GM18858 (cell line): ENCODE measurements at regions not wholly inside any gene's neighbourhood (a gene's known extent, or its start where the extent isn't known, plus 50 kb on each side); places are given as distances from the start of the nearest gene placed in this dataset.

Experiments
- ATAC-seq: cut with Tn5 transposase; IDR thresholded peaks from one replicate; pipeline ENCODE4 v1.9.1; 2021; ENCODE audit not compliant: unreplicated experiment

DNA sequence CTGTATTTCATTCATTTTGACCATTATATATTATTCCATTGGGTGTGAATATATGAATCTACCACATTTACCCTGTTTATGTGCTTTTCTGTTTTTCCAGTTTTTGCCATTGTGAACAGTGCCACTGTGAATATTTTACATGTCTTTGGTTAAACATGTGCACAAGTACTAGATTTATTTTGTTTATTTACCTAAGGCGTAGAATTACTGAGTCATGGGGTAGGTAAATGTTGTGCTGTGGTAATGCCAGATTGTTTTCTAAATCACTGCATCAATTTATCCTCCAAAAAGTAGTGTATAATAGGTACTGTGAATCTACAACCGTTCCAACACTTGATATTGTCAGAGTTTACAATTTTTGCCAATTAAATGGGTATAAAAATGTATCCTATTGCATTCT, 362.1 kb upstream of the AGTR1 start:
- ATAC-seq = no peak

DNA sequence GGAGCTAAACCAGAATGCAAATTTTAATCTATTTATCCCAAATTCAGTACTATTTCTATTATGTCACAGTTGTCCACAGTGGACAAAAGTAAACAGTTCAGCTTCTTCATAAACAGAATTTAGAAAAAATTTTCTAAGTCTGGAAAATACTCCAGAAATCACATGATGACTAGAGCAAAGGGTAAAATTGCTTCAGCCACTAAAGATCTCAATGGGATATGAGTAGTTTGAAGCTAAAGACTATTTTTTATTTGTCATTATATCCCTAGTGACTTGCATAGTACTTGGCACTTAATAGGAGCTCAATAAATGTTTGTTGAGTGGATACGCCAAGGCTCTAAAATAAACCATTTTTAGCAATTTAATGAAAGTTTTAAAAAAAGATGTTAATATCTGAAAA, 354.3 kb upstream of the AGTR1 start:
- no peak for ATAC-seq

DNA sequence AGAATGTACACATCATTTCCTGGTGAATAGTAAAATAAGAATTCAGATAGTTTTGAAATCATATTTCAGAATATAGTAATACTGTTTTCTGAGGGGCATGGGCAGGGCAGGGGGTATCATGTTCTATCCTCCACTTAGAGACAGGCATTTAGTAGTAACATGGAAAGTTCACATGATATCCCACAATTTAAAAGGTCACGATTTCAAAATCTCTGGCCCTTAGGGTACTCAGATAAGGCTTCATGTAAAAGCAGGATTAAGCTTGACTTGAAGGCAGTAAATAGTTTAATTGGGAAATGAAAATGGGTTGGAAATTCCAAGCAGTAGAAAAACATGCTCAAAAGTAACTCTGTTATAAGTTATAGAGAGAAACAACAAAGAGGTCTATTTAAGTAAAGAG, 353.2 kb upstream of the AGTR1 start:
- ATAC-seq = no peak

DNA sequence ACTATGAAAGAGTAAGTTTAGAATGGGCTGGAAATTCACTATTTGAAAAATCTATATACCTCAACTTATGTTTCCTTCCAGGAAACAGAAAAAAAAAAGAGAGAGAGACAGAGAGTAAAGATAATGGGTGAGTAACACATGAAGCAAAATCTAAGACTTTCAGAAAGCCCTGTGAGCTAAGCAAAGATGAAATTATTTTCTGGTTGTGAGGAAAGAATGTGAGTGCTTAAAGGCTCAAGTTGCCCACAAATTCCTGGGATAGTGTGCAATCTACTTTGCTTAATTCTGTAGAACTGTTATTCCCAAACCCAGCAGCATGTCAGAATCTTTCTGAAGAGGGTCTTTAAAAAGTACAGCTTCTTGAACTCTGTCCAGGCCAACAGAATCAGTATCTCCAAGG, 337.7 kb upstream of the AGTR1 start:
- ATAC-seq = no peak

DNA sequence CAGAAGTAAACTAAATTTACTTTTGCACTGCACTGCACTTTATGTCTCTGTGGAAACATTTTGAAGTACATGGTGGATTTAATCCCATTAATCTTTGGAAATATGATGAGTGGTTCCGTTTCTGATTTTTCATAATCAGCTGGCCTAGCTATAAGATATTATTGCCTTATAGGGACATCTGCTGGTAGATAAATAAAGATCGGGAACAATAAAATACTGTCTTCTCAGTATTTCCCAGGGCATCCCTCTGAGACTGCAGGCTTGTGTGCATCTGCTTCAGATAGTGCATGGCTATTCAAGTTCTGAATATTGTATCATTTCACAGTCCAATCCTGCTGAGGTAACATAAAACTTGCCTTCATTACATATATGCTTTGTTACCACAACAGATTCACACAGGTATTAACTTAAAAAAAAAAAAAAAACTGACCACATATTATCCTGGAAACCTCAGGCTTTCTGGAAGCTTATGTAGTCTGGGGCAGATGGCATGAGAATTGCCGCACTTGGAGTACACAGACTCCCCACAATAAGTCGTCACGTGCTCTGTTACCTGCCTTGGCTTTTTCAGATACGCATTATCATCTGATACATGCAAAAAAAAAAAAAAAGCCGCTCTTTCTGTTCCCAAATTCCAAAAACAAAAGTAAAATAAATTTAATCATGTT, 330.8 kb upstream of the AGTR1 start:
- ATAC-seq = no peak

DNA sequence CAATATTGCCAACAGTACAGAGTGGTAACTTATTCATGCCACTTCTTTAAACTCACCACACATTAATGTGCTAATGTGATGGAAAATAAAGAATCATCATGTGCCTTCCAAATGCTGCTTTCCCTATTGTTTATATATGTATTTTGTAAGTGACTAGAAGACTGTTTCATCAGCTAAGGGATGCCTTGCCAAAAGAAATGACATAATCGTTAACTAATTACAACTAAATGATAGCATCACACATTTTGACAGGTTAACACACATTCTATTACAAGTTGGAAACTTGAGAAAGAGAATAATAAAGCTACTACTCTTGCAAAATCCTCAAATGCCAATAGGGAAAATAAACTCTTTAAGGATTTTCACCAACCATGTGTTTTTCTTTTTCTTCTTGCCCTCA, 329.9 kb upstream of the AGTR1 start:
- no peak for ATAC-seq

DNA sequence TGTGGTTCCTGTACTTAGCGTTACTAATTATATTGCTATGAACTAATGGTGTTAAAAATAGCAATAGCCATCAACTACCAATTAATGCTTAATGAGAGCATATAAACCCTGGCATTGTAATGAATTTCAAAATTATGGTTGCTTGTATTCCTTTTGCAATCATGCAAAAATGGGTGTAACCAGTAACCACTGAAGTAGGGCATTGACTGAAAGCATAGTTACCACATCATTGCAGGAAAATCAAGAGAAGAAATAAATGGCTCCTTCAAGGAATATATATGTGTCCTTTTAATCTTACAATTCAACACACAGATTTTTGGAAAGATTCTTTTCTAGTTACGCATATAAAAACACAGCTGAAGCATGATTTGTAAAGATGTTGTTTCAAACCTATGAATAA, 328.3 kb upstream of the AGTR1 start:
- no peak for ATAC-seq

DNA sequence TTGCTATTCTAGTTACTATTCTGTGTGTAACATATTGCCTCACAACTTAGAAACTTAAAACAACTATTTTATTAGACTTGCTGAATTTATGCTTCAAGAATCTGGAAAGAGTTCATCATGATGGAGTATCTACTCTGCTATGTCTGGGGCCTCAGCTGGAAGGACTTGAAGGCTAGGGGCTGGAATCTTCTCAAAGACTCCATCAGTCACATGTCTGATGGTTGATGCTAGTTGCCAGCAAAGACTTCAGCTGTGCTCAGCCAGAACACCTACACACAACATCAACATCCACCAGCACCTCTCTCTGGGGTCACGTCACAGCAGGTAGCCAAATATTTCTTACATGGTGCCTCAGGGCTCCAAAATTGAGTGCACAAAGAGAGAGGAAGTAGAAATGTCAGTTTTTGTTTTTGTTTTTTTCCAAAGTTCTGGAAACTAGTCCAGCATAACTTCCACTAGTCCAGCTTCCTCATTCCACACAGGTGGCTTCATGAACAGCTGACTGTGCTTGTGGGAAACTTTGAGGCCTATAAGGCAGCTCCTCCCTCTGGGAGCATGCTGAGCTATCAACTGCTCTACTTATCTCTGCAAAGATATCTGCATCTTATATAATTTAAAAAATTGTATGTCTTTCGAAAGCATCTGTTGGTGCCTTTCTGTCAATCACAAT, 325.4 kb upstream of the AGTR1 start:
- no peak for ATAC-seq

DNA sequence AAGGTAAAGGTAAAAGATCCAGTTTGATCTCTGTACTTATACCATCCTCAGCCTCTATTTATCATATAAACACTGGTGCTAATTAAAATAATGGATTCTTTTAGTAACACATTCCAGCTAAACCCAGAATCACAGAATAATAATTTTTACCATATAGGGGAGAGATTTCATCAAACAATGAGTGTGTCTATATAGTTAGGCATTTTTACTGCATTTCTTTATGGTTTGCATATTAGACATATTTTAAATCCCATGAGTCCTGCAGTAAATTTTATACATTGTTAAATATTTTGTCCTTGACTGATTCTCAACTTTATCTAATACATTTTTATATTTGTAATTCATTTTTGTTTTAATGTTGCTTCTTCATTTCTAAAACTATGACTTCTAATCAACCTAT, 323.7 kb upstream of the AGTR1 start:
- ATAC-seq = no peak

DNA sequence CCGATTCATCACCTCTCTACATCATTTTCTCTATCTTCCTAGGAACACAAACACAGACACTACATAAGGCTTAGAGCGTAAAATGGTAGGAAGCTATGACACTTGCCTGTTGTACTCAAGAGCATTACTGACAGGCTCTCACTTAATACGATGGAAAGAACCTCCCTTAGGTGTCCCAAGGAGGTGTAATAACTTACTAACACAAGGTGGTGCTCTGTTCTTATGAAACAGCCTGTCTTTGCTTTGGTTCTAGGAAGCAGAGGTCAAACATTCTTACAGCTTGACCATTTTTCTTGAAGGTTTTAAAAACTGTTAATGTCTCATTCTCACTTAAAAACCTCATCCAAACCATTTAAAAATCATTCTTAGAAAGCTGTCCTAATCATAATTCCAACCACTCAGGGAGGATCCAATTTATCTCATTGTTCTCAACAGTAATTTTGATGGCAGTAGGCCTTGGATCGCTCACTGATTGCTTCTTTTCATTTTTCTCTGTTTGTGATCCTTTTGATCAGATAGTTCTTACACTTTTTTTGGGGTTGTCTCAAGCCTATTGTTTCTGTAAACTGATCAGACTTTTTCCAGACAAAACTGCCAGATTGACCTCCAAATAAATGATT, 317.8 kb upstream of the AGTR1 start:
- ATAC-seq = peak; percentile 92

DNA sequence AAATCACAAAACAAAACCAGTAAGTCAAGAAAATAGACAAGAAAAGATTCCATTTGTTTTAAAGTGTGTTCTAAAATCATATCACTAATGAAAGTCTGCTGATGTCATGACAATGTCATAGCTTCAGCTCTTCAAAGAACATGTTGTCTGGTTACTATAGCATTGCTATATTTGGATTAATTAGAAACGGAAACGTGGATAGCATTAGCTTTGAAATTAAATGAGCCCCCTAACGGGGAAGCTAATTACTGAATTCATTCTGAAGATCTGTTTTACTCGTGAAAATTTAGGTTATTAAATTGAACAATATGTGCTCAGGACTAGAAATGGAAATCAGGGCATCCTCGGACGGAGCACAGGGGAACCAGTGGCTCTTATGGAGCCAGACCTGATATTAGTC, 316.7 kb upstream of the AGTR1 start:
- ATAC-seq = no peak

DNA sequence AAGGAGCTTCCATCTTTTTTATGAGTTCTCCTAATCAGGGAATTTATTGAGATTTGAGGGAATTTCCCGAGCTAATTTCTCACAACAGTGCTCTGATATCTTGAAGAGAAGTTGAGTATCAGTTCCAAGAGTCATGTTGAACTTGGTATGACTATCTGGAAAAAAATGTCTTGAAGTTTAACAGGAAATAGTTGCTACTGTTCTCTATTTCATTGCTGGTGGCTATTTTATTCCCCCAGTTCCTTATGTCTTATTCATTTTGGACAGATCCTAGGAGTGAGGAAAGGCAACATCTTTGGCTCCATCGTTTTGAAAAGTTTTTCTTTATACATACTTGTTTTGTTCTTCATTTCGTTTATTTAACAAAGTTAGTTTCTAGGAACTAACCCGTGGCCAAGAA, 307.8 kb upstream of the AGTR1 start:
- no peak for ATAC-seq

DNA sequence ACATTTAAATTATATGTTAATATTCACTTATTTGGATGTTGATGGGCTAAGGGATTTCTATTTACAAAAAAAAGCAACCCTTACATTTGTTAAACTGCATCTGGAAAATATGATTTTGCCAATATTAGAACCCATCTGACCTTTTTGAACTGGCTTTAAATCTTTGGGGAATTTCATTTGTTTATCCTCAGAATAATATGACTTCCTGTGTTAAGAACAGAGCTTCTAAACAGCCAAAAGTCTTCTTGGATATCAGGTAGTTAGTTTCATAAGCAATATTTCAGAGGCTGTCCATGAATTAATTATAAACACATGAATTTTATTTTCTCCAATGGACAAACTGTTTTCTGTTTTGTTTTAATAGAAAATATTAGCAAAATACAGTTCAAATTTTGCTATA, 301.9 kb upstream of the AGTR1 start:
- no peak for ATAC-seq

DNA sequence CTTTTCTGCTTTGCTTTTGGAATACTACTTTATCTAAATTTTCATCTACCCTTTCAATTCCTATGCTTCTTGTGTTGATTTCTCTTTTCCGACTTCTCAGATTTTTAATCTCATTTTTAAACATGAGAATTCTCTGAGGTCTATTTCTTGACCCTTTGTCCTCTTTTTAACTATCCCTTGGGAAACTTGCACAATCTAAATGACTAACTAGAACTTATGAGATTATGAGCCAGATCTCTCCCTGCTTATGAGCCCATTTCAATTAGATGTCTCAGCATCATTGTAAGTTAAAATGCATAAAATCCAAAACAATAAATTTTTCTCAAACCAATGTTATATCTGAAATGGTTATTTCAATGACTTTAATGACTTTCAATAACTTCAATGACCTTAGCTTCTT, 296.9 kb upstream of the AGTR1 start:
- no peak for ATAC-seq

DNA sequence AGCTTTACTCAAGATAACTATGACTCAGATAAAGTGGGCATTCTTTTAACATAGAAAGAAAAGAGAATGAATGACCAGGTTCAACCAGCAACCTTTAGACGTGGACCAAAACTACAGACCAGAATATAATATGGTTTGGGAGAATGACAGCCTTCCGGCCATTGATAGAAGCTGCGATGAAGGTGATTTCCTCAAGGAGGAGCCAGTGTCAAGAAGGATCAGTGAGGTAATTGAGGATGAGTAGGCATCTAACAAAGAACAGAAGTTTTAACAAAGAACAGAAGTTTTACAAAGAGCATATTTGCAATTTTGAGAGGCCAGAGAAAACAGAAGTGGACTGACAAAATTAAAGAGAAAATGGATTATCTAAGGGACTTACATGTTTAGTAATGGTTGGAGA, 289.0 kb upstream of the AGTR1 start:
- no peak for ATAC-seq

DNA sequence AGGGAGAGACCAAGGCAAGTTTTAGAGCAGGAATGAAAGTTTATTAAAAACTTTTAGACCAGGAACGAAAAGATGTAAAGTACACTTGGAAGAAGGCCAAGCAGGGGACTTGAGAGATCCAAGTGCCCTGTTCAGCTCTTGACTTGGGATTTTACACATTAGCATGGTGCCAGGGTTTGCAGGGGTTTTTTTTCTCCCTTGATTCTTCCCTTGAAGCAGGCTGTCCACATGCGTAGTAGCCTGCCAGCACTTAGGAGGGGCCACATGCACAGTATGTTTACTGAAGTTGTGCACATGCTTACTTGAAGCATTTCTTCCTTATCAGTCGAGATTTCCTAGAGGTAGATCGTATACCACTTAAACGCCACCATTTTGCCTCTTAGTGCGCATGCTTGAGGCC, 277.5 kb upstream of the AGTR1 start:
- no peak for ATAC-seq

DNA sequence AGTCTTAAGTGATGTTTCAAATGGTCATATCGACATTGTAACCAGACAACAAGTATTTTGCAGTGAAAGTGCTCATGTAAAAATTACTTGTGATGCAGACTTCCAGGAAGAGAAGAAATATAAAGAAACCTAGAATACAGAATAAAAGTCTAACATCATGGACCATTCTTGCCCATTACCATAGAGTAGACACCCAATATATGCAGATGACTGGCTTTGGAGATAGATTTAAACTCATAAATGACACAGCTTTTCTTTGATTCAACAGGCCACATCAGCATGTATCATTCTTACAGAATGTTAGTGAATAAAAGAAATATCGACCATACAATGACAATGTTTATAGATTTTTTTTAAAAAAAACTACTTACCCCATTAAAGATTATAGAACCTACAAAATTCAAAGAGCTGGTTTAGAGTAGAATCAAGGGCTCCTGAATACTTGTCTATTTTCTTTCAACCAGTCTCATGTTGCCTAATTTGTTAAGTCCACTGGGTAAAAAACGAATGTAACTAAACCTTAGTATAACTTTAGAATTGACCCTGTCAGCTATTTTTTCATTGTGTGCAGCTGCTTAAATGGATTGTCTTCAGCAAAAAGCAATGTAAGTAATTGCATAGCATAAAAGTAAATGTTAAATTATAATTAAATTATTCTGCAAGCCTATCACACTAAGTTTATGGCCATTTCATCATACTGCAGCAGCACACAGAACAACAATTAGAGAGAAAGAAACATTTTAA, 268.7 kb upstream of the AGTR1 start:
- ATAC-seq = no peak

DNA sequence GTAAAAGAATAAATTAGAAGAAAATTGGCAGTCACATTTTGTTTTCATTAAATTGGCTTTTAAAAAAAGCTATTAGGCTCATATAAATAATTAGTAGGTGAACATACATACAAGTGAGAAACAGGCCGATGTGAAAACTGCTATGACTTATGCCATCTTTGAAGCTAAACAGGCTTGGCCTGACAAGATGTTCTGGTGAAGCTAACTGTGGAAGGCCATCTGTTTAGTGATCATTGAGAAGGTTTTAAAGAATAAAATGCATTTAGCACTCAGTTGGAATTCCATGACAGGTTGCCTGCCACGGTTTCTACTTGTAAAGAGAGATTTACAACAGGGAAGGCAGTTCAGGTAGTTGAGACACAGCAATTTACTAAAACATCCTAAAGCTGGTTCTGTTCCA, 264.0 kb upstream of the AGTR1 start:
- ATAC-seq = no peak

DNA sequence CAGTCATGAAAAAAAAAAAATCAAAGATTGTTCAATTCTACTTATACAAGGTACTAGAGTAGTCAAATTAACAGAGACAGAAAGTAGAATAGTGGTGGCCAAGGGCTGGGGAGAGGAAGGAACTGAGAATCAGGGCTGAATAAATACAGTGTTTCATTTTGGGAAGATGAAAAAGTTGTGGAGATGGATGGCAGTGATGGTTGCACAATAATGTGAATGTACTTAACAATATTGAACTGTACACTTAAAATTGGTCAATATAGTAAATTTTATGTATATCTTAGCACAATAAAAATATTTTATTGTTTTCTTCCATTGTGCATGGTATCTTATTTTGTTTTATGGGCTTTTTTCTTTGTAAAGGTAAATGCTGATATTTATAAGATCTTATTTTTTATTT, 262.2 kb upstream of the AGTR1 start:
- no peak for ATAC-seq

DNA sequence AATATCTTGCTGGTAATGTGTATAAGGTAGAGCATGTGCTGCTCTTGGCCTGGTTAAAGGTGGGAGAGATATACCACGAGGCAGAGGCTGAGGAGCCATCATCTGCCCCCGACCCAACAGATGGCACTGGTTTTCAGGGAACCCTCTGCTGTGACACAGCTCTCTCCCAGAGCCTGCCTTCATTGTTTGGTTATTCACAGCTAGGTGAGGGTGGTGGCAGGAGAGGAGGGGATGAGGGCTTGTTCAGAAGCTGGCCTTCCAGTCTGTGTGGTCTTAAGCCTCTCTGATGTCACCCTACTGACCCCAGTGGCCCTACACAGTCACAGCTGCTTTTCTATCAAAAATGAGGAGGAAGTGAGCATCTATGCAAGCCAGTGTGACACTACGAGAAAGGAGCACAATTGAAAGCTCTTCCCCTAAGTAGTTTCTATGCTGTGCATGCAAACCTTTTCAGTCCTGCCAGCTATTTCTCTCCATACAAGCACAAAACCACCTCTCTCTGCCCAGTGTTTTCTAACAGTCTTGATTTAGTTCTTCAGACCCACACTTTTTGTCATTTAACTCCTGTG, 258.4 kb upstream of the AGTR1 start:
- peak; percentile 72 for ATAC-seq

DNA sequence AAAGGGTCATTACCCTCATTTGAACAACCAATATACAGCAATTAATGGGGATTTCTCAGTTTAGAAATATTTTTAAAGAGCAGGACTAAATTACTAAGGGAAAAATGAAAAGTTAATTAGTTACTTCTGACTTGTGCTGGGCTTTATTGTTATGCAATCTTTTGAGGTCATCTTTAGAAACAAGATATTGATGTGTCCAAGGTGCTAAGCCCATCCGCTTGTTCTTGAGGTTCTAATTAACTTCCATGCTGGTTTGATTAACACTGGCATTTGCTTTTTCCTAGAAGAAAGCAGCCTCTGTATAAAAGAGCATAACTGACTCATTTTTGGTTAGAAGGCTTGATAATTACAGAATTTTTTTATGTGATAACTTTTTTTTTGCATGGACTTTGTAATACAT, 256.5 kb upstream of the AGTR1 start:
- ATAC-seq = no peak

DNA sequence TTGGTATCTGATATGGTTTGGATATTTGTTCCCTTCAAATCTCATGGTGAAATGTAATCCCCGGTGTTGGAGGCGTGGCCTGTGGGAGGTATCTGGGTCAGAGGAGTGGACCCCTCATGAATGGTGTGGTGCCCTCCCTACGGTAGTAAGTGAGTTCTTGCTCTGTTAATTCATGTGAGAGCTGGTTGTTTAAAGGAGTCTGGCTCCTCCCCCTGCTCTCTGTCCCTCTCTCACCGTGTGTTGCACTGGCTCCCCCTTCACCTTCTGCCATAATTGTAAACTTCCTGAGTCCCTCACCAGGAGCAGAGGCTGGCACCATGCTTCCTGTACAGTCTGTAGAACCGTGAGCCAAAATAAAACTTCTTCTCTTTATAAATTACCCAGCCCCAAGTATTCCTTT, 246.9 kb upstream of the AGTR1 start:
- ATAC-seq = no peak
